CD8-positive, alpha-beta memory T cell (primary cell): ENCODE measurements at regions not wholly inside any gene's neighbourhood (a gene's known extent, or its start where the extent isn't known, plus 50 kb on each side); places are given as distances from the start of the nearest gene placed in this dataset.
"Not testable (repeated sequence)": the region's sequence is repeated elsewhere in the genome, so short reads cannot be mapped to it uniquely, and the experiment has no call there.

ENCODE experiments used
- CTCF ChIA-PET: fragments of 350-600 bp; sonication (Branson Sonifier 250); formaldehyde crosslinking; loops from one replicate; lab custom pipeline; 2021; ENCODE audit warnings: antibody characterized with exemption; lab: Charles Lee
- POLR2A ChIA-PET: fragments of 350-600 bp; sonication (Branson Sonifier 250); formaldehyde crosslinking; loops from one replicate; lab custom pipeline; 2021; ENCODE audit warnings: antibody characterized with exemption; lab: Charles Lee
- DNase-seq, 5 donors: peaks; one replicate each; pipeline versions ENCODE4 v3.0.0 to v3.0.0-alpha.2; 2020 to 2022; ENCODE audit warnings: mixed read lengths in 1 of 5
- H3K27ac ChIP-seq: one replicate; pipeline ENCODE4 v1.7.0; 2013; ENCODE audit warnings: low read depth, mild to moderate bottlenecking, low read length, moderate library complexity
- H3K27me3 ChIP-seq: 2 replicates; pipeline ENCODE4 v1.7.0; 2013; ENCODE audit warnings: low read length, mild to moderate bottlenecking; ENCODE audit not compliant: insufficient read depth, poor library complexity, severe bottlenecking
- H3K36me3 ChIP-seq: 2 replicates; pipeline ENCODE4 v1.7.0; 2013; ENCODE audit warnings: mild to moderate bottlenecking, low read length, moderate library complexity; ENCODE audit not compliant: insufficient read depth
- H3K4me1 ChIP-seq: 2 replicates; pipeline ENCODE4 v1.7.0; 2013; ENCODE audit warnings: mild to moderate bottlenecking, low read length, moderate library complexity; ENCODE audit not compliant: insufficient read depth
- H3K4me3 ChIP-seq: 2 replicates; pipeline ENCODE4 v1.7.0; 2013; ENCODE audit warnings: mild to moderate bottlenecking, low read length
- H3K9me3 ChIP-seq: 2 replicates; pipeline ENCODE4 v1.7.0; 2013; ENCODE audit warnings: mild to moderate bottlenecking, low read length
- H3K27ac Mint-ChIP-seq, 8 donors: one replicate each; pipeline ENCODE4 v1.8.0; 2020 to 2021; ENCODE audit warnings: mixed read lengths in 8 of 8, mild to moderate bottlenecking in 6 of 8, inconsistent platforms in 3 of 8, moderate library complexity in 3 of 8
- H3K27me3 Mint-ChIP-seq, 2 donors: one replicate each; pipeline ENCODE4 v1.8.0; 2020 to 2021; ENCODE audit warnings: mixed read lengths in 2 of 2, mild to moderate bottlenecking in 1 of 2, moderate library complexity in 1 of 2
- H3K36me3 Mint-ChIP-seq, 3 donors: one replicate each; pipeline ENCODE4 v1.8.0; 2020 to 2021; ENCODE audit warnings: mixed read lengths in 3 of 3, inconsistent platforms in 1 of 3, mild to moderate bottlenecking in 1 of 3
- H3K4me1 Mint-ChIP-seq, 3 donors: one replicate each; pipeline ENCODE4 v1.8.0; 2020 to 2021; ENCODE audit warnings: mixed read lengths in 3 of 3, inconsistent platforms in 1 of 3, mild to moderate bottlenecking in 1 of 3
- H3K4me3 Mint-ChIP-seq, 7 donors: one replicate each; pipeline ENCODE4 v1.8.0; 2020 to 2021; ENCODE audit warnings: mixed read lengths in 7 of 7, mild to moderate bottlenecking in 6 of 7, moderate library complexity in 4 of 7, inconsistent platforms in 2 of 7
- H3K9me3 Mint-ChIP-seq, 5 donors: one replicate each; pipeline ENCODE4 v1.8.0; 2020 to 2022; ENCODE audit warnings: mixed read lengths in 5 of 5, mild to moderate bottlenecking in 3 of 5, moderate library complexity in 2 of 5, inconsistent platforms in 1 of 5

DNA sequence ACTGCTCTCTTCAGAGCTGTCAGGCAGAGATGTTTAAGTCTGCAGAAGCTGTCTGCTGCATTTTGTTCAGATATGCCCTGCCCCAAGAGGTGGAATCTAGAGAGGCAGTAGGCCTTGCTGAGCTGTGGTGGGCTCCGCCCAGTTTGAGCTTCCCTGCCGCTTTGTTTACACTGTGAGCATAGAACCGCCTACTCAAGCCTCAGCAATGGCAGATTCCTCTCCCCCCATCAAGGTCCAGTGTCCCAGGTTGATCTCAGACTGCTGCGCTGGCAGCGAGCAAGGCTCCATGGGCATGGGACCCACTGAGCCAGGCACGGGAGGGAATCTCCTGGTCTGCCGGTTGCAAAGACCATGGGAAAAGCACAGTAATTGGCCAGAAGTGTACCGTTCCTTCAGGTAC is 55.6 kb upstream of the ARHGAP29 start:
- H3K4me1 Mint-ChIP-seq, POLR2A ChIA-PET, H3K4me3 Mint-ChIP-seq, H3K4me3 ChIP-seq, CTCF ChIA-PET, H3K9me3 ChIP-seq, H3K9me3 Mint-ChIP-seq, H3K27me3 ChIP-seq, H3K4me1 ChIP-seq, H3K27ac ChIP-seq, H3K36me3 ChIP-seq, H3K36me3 Mint-ChIP-seq, H3K27ac Mint-ChIP-seq, DNase-seq: not testable (repeated sequence)
- H3K27me3 Mint-ChIP-seq, result peaks cover 17 to 35% of the 10 kb centered on the region in 2 donors

DNA sequence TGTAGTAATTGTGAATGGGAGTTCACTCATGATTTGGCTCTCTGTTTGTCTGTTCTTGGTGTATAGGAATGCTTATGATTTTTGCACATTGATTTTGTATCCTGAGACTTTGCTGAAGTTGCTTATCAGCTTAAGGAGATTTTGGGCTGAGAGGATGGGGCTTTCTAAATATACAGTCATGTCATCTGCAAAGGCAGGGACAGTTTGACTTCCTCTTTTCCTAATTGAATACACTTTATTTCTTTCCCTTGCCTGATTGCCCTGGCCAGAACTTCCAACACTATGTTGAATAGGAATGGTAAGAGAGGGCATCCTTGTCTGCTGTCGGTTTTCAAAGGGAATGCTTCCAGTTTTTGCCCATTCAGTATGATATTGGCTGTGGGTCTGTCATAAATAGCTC is 51.9 kb upstream of the ARHGAP29 start:
- H3K4me3 ChIP-seq, H3K27me3 ChIP-seq, H3K36me3 ChIP-seq, POLR2A ChIA-PET, CTCF ChIA-PET, H3K27ac ChIP-seq, H3K4me1 ChIP-seq, H3K9me3 ChIP-seq, DNase-seq, H3K4me3 Mint-ChIP-seq, H3K27ac Mint-ChIP-seq, H3K4me1 Mint-ChIP-seq, H3K36me3 Mint-ChIP-seq, H3K9me3 Mint-ChIP-seq: not testable (repeated sequence)
- H3K27me3 Mint-ChIP-seq, result peaks cover 17 to 42% of the 10 kb centered on the region in 2 donors
